Ishikawa (cell line): ENCODE measurements at regions not wholly inside any gene's neighbourhood (a gene's known extent, or its start where the extent isn't known, plus 50 kb on each side); places are given as distances from the start of the nearest gene placed in this dataset.

Experiments
- CEBPB ChIP-seq: IDR thresholded peaks from 2 replicates; pipeline ENCODE4 v1.6.1; 2012
- CREB1 ChIP-seq: IDR thresholded peaks from 2 replicates; pipeline ENCODE4 v1.6.1; 2012; ENCODE audit warnings: low read depth
- EGR1 ChIP-seq: IDR thresholded peaks from 2 replicates; pipeline ENCODE4 v1.6.1; 2012
- EP300 ChIP-seq: IDR thresholded peaks from 2 replicates; pipeline ENCODE4 v1.6.1; 2012; ENCODE audit warnings: borderline replicate concordance
- FOXM1 ChIP-seq: IDR thresholded peaks from 2 replicates; pipeline ENCODE4 v1.6.1; 2012; ENCODE audit warnings: low read depth, borderline replicate concordance
- MAX ChIP-seq: IDR thresholded peaks from 2 replicates; pipeline ENCODE4 v1.6.1; 2012
- NFIC ChIP-seq: IDR thresholded peaks from 2 replicates; pipeline ENCODE4 v1.6.1; 2012
- RAD21 ChIP-seq: IDR thresholded peaks from 2 replicates; pipeline ENCODE4 v1.6.1; 2012; ENCODE audit warnings: low read depth
- REST ChIP-seq: IDR thresholded peaks from 2 replicates; pipeline ENCODE4 v1.6.1; 2012; ENCODE audit warnings: low read depth, mild to moderate bottlenecking
- TAF1 ChIP-seq: IDR thresholded peaks from 2 replicates; pipeline ENCODE4 v1.6.1; 2012; ENCODE audit warnings: low read depth, mild to moderate bottlenecking
- TCF12 ChIP-seq: IDR thresholded peaks from 2 replicates; pipeline ENCODE4 v1.6.1; 2012; ENCODE audit warnings: low read depth
- TEAD4 ChIP-seq: IDR thresholded peaks from 2 replicates; pipeline ENCODE4 v1.6.1; 2012
- USF1 ChIP-seq: IDR thresholded peaks from 2 replicates; pipeline ENCODE4 v1.6.1; 2012
- YY1 ChIP-seq: IDR thresholded peaks from 2 replicates; pipeline ENCODE4 v1.6.1; 2012; ENCODE audit warnings: low read depth
- ZBTB7A ChIP-seq: IDR thresholded peaks from 2 replicates; pipeline ENCODE4 v1.6.1; 2012; ENCODE audit warnings: low read depth

- no peak for TF ChIP-seq FOXM1
- TF ChIP-seq CREB1: no peak
- no peak for TF ChIP-seq TAF1
- TF ChIP-seq TCF12: no peak
- TF ChIP-seq MAX: no peak
- no peak for TF ChIP-seq NFIC
- TF ChIP-seq EGR1: no peak
- TF ChIP-seq USF1: no peak
- TF ChIP-seq ZBTB7A: no peak
- no peak for TF ChIP-seq EP300
- TF ChIP-seq CEBPB: no peak
- no peak for TF ChIP-seq REST
- no peak for TF ChIP-seq RAD21
- no peak for TF ChIP-seq YY1
- TF ChIP-seq TEAD4: no peak
Measured at GRCh38 chr2:220064111-220065030, 436.9 kb downstream of the SLC4A3 start.

- TF ChIP-seq MAX (no peak), ZBTB7A (no peak), EGR1 (no peak), TCF12 (no peak), RAD21 (no peak), FOXM1 (no peak), CEBPB (no peak), TEAD4 (no peak), NFIC (no peak), USF1 (no peak), TAF1 (no peak), EP300 (no peak), YY1 (no peak), REST (no peak), CREB1 (no peak)
Measured at GRCh38 chr2:220065581-220065980, 438.2 kb downstream of the SLC4A3 start.

GRCh38 chr2:220068846-220069245, 441.4 kb downstream of the SLC4A3 start:
- TF ChIP-seq TCF12: no peak
- TF ChIP-seq CREB1: no peak
- no peak for TF ChIP-seq TAF1
- no peak for TF ChIP-seq RAD21
- TF ChIP-seq YY1: no peak

GRCh38 chr2:220070349-220070748, 442.9 kb downstream of the SLC4A3 start:
- TF ChIP-seq YY1 (no peak), MAX (no peak), NFIC (no peak), USF1 (no peak), EGR1 (no peak), CREB1 (no peak), FOXM1 (no peak), TAF1 (no peak), ZBTB7A (no peak), TEAD4 (no peak), CEBPB (no peak)

GRCh38 chr2:220071696-220072095, 444.3 kb downstream of the SLC4A3 start:
- TF ChIP-seq ZBTB7A (no peak), FOXM1 (no peak), YY1 (no peak), EP300 (no peak), CREB1 (no peak), TEAD4 (no peak), CEBPB (no peak), EGR1 (no peak), MAX (no peak), RAD21 (no peak), USF1 (no peak), TAF1 (no peak), NFIC (no peak), TCF12 (no peak), REST (no peak)
